ENCODE measurements at regions not wholly inside any gene's neighbourhood (a gene's known extent, or its start where the extent isn't known, plus 50 kb on each side); places are given as distances from the start of the nearest gene placed in this dataset.
"Not testable (repeated sequence)": the region's sequence is repeated elsewhere in the genome, so short reads cannot be mapped to it uniquely, and the experiment has no call there.

DNA sequence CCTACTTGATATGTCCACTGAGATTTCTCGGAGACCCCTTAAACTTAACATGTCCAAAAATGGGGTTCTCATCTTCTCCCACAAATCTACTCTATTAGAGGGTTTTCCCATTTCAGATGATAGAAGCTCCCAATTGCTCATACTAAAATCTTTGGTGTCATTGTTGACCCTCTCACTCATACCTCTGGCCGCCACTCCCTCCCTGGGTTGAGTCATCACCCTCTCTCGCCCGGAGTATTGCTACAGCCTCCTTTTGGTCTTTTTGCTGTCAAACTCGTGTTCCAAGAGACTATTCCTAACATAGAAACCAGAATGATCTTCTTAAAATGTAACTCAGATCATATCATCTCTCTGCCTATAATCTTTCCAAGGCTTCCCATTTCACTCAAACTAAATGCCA lies 91.0 kb upstream of the GNAQ start:
- no peak for DNase-seq (ENCODE audit: low spot score)

DNA sequence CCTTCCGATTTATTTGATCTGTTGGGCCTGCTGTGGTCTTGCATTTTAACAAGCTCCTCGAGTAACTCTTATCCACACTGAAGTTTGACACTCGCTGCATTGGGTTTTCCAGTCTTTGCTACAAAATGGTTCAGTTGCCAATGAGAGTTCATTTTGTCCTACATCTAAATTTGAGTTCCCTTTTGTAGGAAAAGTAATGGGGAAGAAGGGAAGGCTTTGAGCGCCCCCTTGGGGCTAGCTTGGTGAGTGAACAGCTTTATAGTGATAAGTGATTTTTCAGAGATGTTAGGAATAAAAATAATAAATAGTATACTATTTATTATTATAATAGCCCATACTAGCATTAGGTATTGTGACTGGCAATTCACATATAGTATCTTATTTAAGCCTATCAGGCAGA lies 89.9 kb upstream of the GNAQ start:
- DNase-seq (ENCODE audit: low spot score): peak; percentile 93

DNA sequence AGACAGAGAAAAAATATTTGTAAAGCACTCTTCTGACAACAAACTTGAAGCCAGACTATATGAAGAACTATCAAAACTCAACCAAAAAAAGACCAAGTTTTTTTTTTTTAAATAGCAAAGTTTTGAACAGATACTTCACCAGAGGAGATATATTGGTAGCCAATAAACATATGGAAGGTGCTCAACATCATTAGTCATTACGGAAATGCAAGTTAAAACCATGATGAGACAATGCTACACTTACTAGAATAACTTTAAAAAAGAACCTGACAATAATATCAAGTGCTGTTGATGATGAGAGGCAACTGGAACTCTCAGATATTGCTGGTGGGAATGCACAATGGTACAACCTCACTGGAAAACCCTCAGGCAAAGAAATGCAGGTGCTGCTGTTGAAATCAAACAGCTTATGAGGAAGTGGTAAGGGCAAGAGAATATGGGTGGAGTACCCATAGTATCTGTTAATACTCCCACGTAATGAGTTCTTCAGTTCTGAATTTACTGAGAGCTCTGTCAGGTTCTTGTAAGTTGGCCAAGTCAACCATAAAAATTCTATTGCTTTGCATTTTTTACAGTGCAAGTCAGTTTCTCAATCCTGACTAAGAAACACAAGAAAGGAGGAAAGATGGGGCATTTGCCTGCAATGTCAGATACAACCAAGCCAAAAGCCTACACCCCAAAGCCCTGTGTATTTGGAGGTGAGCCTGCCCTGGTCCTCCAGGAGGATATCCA lies 87.3 kb upstream of the GNAQ start:
- no peak for DNase-seq (ENCODE audit: low spot score)

DNA sequence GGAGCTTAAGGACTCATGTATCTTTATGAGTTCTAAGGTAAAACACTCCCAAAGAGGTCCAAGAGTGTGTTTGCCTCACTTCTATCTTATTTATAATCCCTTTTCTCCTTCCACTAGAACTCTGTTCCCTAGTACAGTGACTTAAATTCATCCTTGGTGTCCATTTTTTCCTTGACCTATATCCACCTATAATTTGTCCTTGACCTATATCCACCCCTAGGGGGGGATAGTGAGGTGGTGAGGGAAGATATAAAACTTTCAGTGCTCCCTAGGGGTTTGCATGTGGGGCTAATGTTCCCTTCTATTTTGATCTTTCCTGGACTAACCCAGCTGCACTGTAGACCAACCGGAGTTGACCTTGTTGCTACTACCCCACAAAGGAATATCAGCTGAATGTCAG lies 83.5 kb upstream of the GNAQ start:
- DNase-seq (ENCODE audit: low spot score): no peak

DNA sequence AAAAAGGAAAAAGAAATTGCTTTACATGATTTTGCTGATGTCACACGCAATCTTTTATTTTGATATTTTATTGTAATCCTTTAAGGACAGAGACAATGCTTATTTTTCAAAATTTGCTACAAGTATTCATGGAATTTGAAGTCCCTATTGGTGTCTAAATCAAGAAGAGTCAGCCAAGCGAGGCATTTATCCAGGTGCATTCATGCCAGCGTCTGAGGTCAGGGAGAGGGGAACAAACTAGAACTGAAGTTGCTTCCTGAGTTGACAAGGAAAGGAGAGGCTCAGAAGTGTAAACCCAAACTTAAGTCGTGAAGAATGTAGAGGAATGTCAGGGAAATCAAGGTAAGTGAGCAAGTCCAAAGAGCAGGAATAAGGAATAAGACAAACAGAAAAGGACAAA lies 83.0 kb upstream of the GNAQ start:
- DNase-seq (ENCODE audit: low spot score): no peak

DNA sequence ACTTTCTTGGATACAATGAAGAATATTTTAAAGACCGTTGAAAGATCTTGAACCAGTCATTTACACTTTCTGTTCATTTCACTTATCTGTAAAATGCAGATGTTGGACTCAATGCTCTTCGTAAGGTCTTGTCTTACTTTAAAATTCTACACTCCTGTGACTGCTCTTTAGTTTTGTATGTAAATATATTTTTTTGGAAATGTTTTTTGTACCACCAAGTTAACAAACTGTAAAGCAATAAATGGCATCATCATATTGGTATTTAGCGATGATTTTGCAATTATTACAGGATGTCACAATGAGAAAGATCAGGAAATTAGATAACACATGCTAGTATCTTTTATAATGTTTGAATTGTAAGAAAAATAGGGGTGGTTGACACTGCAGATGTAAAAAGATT lies 80.8 kb upstream of the GNAQ start:
- DNase-seq (ENCODE audit: low spot score): no peak

DNA sequence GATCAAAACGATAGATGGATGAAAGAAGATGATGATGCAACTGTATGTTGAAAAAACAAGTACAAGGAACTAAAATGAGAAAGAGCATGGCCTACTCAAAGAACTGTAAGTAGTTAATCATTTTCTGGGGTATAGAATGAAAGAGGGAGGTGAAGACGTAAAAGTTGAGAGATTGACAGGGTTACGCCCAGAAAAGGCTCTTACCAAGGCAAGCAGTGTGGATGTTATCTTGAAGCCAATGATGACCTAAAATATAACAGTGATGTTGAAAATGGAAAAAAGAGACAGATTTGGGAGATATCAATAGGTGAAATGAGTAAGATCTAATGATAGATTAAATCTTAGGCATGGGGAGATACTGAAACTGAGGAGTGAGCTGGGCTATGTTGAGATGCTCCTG lies 80.4 kb upstream of the GNAQ start:
- DNase-seq (ENCODE audit: low spot score): no peak

DNA sequence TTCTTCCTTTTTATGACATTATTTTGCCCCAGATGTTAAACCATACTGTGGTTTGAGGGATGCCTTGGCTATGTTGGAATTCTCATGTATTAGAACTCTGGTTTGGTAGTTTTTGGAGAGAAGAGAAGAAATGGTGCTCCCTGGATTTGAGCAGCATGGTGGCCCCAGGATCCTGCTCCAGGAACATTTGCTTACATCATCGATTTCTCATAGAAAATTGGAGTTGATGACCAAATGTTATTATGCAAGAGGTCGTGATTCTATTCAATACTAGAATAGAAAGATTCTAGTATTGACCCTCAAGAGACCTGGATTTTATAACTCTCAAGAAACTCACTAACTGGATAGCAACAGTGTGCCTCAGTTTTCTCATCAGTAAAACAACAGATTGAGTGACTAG lies 77.5 kb upstream of the GNAQ start:
- no peak for DNase-seq (ENCODE audit: low spot score)

DNA sequence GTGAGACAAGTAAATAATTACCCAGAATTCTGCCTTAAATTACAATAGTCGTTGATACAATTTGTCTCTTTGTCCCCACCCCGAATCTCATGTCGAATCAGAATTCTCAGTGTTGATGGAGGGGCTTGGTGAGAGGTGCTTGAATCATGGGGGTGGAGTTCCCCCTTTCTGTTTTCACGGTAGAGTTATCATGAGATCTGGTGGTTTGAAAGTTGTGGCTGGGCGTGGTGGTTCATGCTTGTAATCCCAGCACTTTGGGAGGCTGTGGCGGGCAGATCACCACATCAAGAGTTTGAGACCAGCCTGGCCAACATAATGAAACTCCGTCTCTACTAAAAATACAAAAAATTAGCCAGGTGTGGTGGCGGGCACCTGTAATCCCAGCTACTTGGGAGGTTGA lies 75.0 kb upstream of the GNAQ start:
- not testable (repeated sequence) for DNase-seq (ENCODE audit: low spot score)

DNA sequence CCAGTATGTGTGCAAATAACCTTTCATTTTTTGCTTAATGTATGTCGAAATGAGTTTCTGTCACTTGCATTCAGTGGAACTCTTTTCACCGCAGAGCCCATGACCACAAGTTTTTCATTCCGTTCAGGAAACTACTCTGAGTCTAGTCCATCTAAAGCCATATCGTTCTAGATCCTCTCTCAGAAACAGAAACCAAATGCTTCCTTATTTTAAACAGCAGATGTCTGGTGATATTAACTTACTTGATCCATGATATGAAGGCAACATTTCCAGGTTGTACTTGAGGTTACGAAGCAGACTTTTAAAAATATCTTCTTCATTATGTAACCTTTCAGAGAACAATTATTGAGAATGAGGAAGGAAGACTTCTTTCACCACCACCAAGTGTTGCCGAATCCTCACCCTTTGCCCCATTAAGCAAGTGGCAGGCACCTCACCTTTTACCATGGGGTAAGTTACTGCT lies 72.4 kb upstream of the GNAQ start:
- peak; percentile 77 for DNase-seq (ENCODE audit: low spot score)

DNA sequence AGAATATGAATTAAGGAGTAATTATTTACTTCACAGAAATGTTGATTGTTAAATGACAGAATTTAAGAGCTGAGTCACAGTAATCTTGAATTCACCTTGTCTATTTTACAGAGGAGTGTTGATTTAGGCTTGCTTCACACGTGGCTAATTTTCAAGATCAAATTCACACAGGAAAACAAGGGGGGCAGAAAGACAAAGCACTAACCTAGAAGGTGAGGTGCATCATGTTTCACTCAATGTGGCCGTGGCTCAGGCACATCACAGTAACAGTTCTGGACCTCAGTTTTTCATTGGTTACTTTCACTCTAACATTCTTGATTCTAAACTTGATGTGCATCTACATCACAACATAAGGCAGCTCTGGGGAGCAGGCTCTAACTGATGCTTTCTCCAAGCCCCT lies 69.6 kb upstream of the GNAQ start:
- no peak for DNase-seq (ENCODE audit: low spot score)

DNA sequence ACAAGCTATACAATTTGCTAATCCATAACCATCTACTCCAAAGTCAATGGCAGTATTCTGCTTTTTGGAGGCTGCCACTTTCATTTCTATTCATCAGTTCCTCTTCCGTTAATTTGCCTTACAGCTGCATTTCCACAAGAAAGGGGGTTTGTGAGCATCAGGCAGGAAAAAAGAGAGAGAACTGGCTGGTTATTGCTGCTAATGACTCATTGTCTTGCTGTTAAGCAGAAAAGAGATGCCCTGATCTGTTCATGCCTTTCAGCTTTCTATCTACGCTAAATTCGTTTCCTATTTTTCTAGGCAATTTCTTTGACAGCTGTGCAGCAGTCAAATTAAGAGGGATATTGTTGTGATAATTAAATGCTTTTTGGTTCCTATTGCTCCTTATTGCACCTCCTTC lies 65.9 kb upstream of the GNAQ start:
- DNase-seq (ENCODE audit: low spot score): peak; percentile 93

DNA sequence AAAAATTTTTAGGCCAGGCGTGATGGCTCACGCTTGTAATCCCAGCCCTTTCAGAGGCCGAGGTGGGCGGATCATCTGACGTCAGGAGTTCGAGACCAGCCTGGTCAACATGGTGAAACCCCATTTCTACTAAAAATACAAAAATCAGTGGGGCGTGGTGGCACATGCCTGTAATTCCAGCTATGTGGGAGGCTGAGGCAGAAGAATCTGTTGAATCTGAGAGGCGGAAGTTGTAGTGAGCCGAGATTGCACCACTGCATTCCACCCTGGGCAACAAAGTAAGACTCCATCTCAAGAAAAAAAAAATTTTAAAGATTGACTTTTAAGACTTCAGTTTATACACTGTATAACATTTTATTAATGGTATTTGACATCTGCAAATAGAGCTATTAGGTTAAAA lies 60.1 kb upstream of the GNAQ start:
- DNase-seq (ENCODE audit: low spot score): no peak

DNA sequence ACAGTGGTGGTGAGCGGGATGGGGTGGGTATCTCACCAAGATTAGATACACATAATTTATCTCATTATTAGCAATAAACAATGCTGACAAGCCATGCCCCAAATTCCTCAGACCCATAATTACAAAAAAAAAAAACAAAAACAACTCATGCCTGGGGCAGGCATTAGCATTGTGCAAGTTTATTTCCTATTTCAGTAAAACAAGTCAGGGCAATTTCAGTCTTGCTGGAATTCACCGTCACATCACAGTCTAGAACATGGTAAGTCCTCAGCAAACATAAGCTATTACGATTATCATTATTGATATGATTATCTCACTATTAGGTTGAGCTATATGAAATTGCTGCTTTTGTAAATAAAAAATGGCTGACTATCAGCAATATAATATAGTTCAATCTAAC lies 57.5 kb upstream of the GNAQ start:
- no peak for DNase-seq (ENCODE audit: low spot score)

DNA sequence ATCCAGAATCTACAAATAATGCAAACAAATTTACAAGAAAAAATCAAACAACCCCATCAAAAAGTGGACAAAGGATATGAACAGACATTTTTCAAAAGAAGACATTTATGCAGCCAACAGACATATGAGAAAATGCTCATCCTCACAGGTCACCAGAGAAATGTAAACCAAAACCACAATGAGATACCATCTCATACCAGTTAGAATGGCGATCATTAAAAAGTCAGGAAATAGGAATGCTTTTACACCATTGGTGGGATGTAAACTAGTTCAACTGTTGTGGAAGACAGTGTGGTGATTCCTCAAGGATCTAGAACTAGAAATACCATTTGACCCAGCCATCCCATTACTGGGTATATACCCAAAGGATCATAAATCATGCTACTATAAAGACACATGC lies 56.6 kb upstream of the GNAQ start:
- DNase-seq (ENCODE audit: low spot score): not testable (repeated sequence)
